Osteocyte (in vitro differentiated cells): ENCODE measurements at regions not wholly inside any gene's neighbourhood (a gene's known extent, or its start where the extent isn't known, plus 50 kb on each side); places are given as distances from the start of the nearest gene placed in this dataset.

ENCODE experiments used
- DNase-seq: peaks from one replicate; pipeline ENCODE4 v3.0.0; 2021; ENCODE audit warnings: mixed read lengths; ENCODE audit not compliant: unreplicated experiment; ENCODE audit errors: extremely low spot score
- H3K27ac Mint-ChIP-seq: one replicate; pipeline ENCODE4 v1.8.0; 2021; ENCODE audit warnings: mild to moderate bottlenecking, mixed read lengths; ENCODE audit not compliant: unreplicated experiment
- H3K27me3 Mint-ChIP-seq: one replicate; pipeline ENCODE4 v1.8.0; 2021; ENCODE audit warnings: mixed read lengths; ENCODE audit not compliant: unreplicated experiment
- H3K36me3 Mint-ChIP-seq: one replicate; pipeline ENCODE4 v1.8.0; 2021; ENCODE audit warnings: mixed read lengths; ENCODE audit not compliant: unreplicated experiment
- H3K4me1 Mint-ChIP-seq: one replicate; pipeline ENCODE4 v1.8.0; 2021; ENCODE audit warnings: mixed read lengths; ENCODE audit not compliant: unreplicated experiment
- H3K4me3 Mint-ChIP-seq: one replicate; pipeline ENCODE4 v1.8.0; 2021; ENCODE audit warnings: mild to moderate bottlenecking, moderate library complexity, mixed read lengths; ENCODE audit not compliant: unreplicated experiment
- H3K9me3 Mint-ChIP-seq: one replicate; pipeline ENCODE4 v1.8.0; 2021; ENCODE audit warnings: mixed read lengths; ENCODE audit not compliant: unreplicated experiment
- TF ChIP-seq, protein P1 (sequence below): fragments of 200-600 bp; sonication (generic); IDR thresholded peaks from 2 replicates; pipeline ENCODE4 v1.5.0; 2021; ENCODE audit warnings: antibody characterized with exemption, mild to moderate bottlenecking, moderate library complexity

DNA sequence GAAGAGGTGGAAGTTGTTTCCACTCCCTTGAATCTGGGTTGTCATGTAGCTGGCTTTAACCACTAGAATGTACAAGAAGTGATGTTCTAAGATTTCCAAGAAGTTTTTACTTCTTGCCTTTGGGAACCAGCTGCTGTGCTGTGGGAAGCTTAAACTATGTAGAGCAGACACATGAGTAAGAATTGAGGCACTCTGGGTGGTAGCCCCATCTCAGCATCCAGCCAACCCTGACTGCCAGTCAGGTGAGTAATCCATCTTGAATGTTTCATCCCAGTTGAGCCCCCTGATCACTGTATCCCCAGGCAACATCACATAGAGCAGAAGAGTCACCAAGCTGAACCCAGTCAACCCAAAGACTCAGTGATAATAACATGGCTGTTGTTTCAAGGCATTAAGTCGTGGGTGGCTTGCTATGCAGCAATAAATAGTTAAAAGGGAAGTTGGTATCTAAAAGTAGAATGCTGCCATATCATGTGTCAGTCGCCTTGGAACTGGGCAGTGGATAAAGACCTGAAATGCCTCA, 62.8 kb upstream of the GPR139 start:
- H3K27me3 Mint-ChIP-seq, result no peaks in the 10 kb centered on the region
- no peaks in the 10 kb centered on the region for H3K36me3 Mint-ChIP-seq
- DNase-seq, result no peak
- H3K27ac Mint-ChIP-seq, result no peak overlapping the region
- TF ChIP-seq, protein P1, sequence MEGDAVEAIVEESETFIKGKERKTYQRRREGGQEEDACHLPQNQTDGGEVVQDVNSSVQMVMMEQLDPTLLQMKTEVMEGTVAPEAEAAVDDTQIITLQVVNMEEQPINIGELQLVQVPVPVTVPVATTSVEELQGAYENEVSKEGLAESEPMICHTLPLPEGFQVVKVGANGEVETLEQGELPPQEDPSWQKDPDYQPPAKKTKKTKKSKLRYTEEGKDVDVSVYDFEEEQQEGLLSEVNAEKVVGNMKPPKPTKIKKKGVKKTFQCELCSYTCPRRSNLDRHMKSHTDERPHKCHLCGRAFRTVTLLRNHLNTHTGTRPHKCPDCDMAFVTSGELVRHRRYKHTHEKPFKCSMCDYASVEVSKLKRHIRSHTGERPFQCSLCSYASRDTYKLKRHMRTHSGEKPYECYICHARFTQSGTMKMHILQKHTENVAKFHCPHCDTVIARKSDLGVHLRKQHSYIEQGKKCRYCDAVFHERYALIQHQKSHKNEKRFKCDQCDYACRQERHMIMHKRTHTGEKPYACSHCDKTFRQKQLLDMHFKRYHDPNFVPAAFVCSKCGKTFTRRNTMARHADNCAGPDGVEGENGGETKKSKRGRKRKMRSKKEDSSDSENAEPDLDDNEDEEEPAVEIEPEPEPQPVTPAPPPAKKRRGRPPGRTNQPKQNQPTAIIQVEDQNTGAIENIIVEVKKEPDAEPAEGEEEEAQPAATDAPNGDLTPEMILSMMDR, result no peak
- H3K4me1 Mint-ChIP-seq, result no peaks in the 10 kb centered on the region
- H3K4me3 Mint-ChIP-seq, result no peak overlapping the region
- H3K9me3 Mint-ChIP-seq, result peaks cover 28% of the 10 kb centered on the region

DNA sequence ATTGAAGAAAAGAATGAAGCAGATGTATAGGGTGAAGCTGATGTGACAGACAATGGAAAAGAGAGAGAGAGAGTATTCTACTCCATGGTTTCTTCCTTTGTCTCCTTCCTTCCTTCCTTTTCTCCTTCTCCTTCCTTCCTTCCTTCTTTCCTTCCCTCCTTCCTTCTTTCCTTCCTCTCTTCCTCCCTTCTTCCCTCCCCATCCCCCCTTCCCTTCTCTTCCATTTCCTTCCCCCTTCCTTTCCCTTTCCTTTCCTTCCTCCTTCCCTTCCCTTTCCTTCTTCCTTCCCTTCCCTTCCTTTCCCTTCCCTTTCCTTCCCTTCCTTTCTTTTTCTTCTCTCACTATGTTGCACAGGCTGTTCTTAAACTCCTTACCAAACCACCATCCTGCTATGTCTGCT, 55.7 kb upstream of the GPR139 start:
- no peaks in the 10 kb centered on the region for H3K36me3 Mint-ChIP-seq
- H3K4me3 Mint-ChIP-seq, result no peak overlapping the region
- no peaks in the 10 kb centered on the region for H3K27me3 Mint-ChIP-seq
- H3K9me3 Mint-ChIP-seq, result peaks cover 51% of the 10 kb centered on the region
- TF ChIP-seq, protein P1, result no peak
- no peak overlapping the region for H3K27ac Mint-ChIP-seq
- no peaks in the 10 kb centered on the region for H3K4me1 Mint-ChIP-seq
- DNase-seq, result no peak
